CD8-positive, alpha-beta memory T cell (primary cell): ENCODE measurements at regions not wholly inside any gene's neighbourhood (a gene's known extent, or its start where the extent isn't known, plus 50 kb on each side); places are given as distances from the start of the nearest gene placed in this dataset.
"Not testable (repeated sequence)": the region's sequence is repeated elsewhere in the genome, so short reads cannot be mapped to it uniquely, and the experiment has no call there.

Experiments used
- CTCF ChIA-PET: fragments of 350-600 bp; sonication (Branson Sonifier 250); formaldehyde crosslinking; loops from one replicate; lab custom pipeline; 2021; ENCODE audit warnings: antibody characterized with exemption; lab: Charles Lee
- POLR2A ChIA-PET: fragments of 350-600 bp; sonication (Branson Sonifier 250); formaldehyde crosslinking; loops from one replicate; lab custom pipeline; 2021; ENCODE audit warnings: antibody characterized with exemption; lab: Charles Lee
- DNase-seq, 5 donors: peaks; one replicate each; pipeline versions ENCODE4 v3.0.0 to v3.0.0-alpha.2; 2020 to 2022; ENCODE audit warnings: mixed read lengths in 1 of 5
- H3K27ac ChIP-seq: one replicate; pipeline ENCODE4 v1.7.0; 2013; ENCODE audit warnings: low read depth, mild to moderate bottlenecking, low read length, moderate library complexity
- H3K27me3 ChIP-seq: 2 replicates; pipeline ENCODE4 v1.7.0; 2013; ENCODE audit warnings: low read length, mild to moderate bottlenecking; ENCODE audit not compliant: insufficient read depth, poor library complexity, severe bottlenecking
- H3K36me3 ChIP-seq: 2 replicates; pipeline ENCODE4 v1.7.0; 2013; ENCODE audit warnings: mild to moderate bottlenecking, low read length, moderate library complexity; ENCODE audit not compliant: insufficient read depth
- H3K4me1 ChIP-seq: 2 replicates; pipeline ENCODE4 v1.7.0; 2013; ENCODE audit warnings: mild to moderate bottlenecking, low read length, moderate library complexity; ENCODE audit not compliant: insufficient read depth
- H3K4me3 ChIP-seq: 2 replicates; pipeline ENCODE4 v1.7.0; 2013; ENCODE audit warnings: mild to moderate bottlenecking, low read length
- H3K9me3 ChIP-seq: 2 replicates; pipeline ENCODE4 v1.7.0; 2013; ENCODE audit warnings: mild to moderate bottlenecking, low read length
- H3K27ac Mint-ChIP-seq, 8 donors: one replicate each; pipeline ENCODE4 v1.8.0; 2020 to 2021; ENCODE audit warnings: mixed read lengths in 8 of 8, mild to moderate bottlenecking in 6 of 8, inconsistent platforms in 3 of 8, moderate library complexity in 3 of 8
- H3K27me3 Mint-ChIP-seq, 2 donors: one replicate each; pipeline ENCODE4 v1.8.0; 2020 to 2021; ENCODE audit warnings: mixed read lengths in 2 of 2, mild to moderate bottlenecking in 1 of 2, moderate library complexity in 1 of 2
- H3K36me3 Mint-ChIP-seq, 3 donors: one replicate each; pipeline ENCODE4 v1.8.0; 2020 to 2021; ENCODE audit warnings: mixed read lengths in 3 of 3, inconsistent platforms in 1 of 3, mild to moderate bottlenecking in 1 of 3
- H3K4me1 Mint-ChIP-seq, 3 donors: one replicate each; pipeline ENCODE4 v1.8.0; 2020 to 2021; ENCODE audit warnings: mixed read lengths in 3 of 3, inconsistent platforms in 1 of 3, mild to moderate bottlenecking in 1 of 3
- H3K4me3 Mint-ChIP-seq, 7 donors: one replicate each; pipeline ENCODE4 v1.8.0; 2020 to 2021; ENCODE audit warnings: mixed read lengths in 7 of 7, mild to moderate bottlenecking in 6 of 7, moderate library complexity in 4 of 7, inconsistent platforms in 2 of 7
- H3K9me3 Mint-ChIP-seq, 5 donors: one replicate each; pipeline ENCODE4 v1.8.0; 2020 to 2022; ENCODE audit warnings: mixed read lengths in 5 of 5, mild to moderate bottlenecking in 3 of 5, moderate library complexity in 2 of 5, inconsistent platforms in 1 of 5

DNA sequence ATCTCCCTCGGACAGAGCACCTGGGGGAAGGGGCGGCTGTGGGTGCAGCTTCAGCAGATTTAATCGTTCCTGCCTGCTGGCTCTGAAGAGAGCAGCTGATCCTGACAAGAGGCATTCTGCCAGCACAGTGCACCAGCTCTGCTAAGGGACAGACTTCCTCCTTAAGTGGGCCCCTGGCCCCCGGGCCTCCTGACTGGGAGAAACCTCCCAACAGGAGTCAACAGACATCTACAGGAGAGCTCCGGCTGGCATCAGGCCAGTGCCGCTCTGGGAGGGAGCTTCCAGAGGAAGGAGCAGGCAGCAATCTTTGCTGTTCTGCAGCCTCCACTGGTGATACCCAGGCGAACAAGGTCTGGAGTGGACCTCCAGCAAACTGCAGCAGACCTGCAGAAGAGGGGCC is 84.9 kb upstream of the ATXN3L start:
- Mint-ChIP-seq H3K27me3 (peaks cover 0 to 12% of the 10 kb centered on the region in 2 donors), H3K9me3 (peaks cover 0 to 16% (median 11%) of the 10 kb centered on the region in 5 donors)
- H3K27me3 ChIP-seq, H3K27ac ChIP-seq, H3K9me3 ChIP-seq, DNase-seq, H3K36me3 ChIP-seq, H3K4me3 ChIP-seq, POLR2A ChIA-PET, H3K4me1 ChIP-seq, CTCF ChIA-PET, H3K27ac Mint-ChIP-seq, H3K36me3 Mint-ChIP-seq, H3K4me1 Mint-ChIP-seq, H3K4me3 Mint-ChIP-seq: not testable (repeated sequence)

GRCh38 chrX:13404364-13404763 is 84.5 kb upstream of the ATXN3L start:
- peaks cover 0 to 5% (median 2%) of the 10 kb centered on the region in 3 donors for H3K36me3 Mint-ChIP-seq
- DNase-seq, result no peak
- no peak overlapping the region for H3K4me3 ChIP-seq
- H3K4me1 ChIP-seq, result no peaks in the 10 kb centered on the region
- no peak overlapping the region for H3K27ac ChIP-seq
- POLR2A ChIA-PET, result no interaction called here
- peaks cover 0 to 16% (median 11%) of the 10 kb centered on the region in 5 donors for H3K9me3 Mint-ChIP-seq
- no peak overlapping the region for H3K27ac Mint-ChIP-seq
- H3K27me3 Mint-ChIP-seq, result peaks cover 0 to 12% of the 10 kb centered on the region in 2 donors
- no peak overlapping the region for H3K4me3 Mint-ChIP-seq
- H3K4me1 Mint-ChIP-seq, result no peaks in the 10 kb centered on the region
- H3K27me3 ChIP-seq, result no peaks in the 10 kb centered on the region
- CTCF ChIA-PET, result no interaction called here
- H3K9me3 ChIP-seq, result no peaks in the 10 kb centered on the region
- H3K36me3 ChIP-seq, result no peaks in the 10 kb centered on the region

GRCh38 chrX:13401724-13402123 is 81.9 kb upstream of the ATXN3L start:
- no peak for DNase-seq
- CTCF ChIA-PET, result no interaction called here
- peaks cover 0 to 13% of the 10 kb centered on the region in 2 donors for H3K27me3 Mint-ChIP-seq

GRCh38 chrX:13398839-13399238 is 79.0 kb upstream of the ATXN3L start:
- Mint-ChIP-seq H3K9me3 (no peaks in the 10 kb centered on the region), H3K4me1 (no peaks in the 10 kb centered on the region), H3K27me3 (peaks cover 0 to 6% of the 10 kb centered on the region in 2 donors), H3K36me3 (peaks cover 0 to 2% (median 0%) of the 10 kb centered on the region in 3 donors), H3K4me3 (no peak overlapping the region), H3K27ac (no peak overlapping the region)
- Histone ChIP-seq H3K4me3 (no peak overlapping the region), H3K9me3 (no peaks in the 10 kb centered on the region), H3K36me3 (no peaks in the 10 kb centered on the region), H3K27me3 (no peaks in the 10 kb centered on the region), H3K27ac (no peak overlapping the region), H3K4me1 (no peaks in the 10 kb centered on the region)
- ChIA-PET CTCF (no interaction called here), POLR2A (no interaction called here)
- no peak for DNase-seq

More at GRCh38 chrX:13401724-13402123, 81.9 kb upstream of the ATXN3L start:
- POLR2A ChIA-PET, result no interaction called here
- no peak overlapping the region for H3K27ac ChIP-seq
- no peaks in the 10 kb centered on the region for H3K9me3 ChIP-seq
- Mint-ChIP-seq H3K4me1 (no peaks in the 10 kb centered on the region), H3K4me3 (no peak overlapping the region), H3K36me3 (peaks cover 0 to 5% (median 2%) of the 10 kb centered on the region in 3 donors), H3K9me3 (peaks cover 0 to 3% (median 0%) of the 10 kb centered on the region in 5 donors), H3K27ac (no peak overlapping the region)
- no peak overlapping the region for H3K4me3 ChIP-seq
- no peaks in the 10 kb centered on the region for H3K36me3 ChIP-seq
- H3K27me3 ChIP-seq, result no peaks in the 10 kb centered on the region
- H3K4me1 ChIP-seq, result no peaks in the 10 kb centered on the region

- POLR2A ChIA-PET, result no interaction called here
- Histone ChIP-seq H3K4me3 (no peak overlapping the region), H3K4me1 (no peaks in the 10 kb centered on the region), H3K9me3 (no peaks in the 10 kb centered on the region), H3K36me3 (no peaks in the 10 kb centered on the region), H3K27me3 (no peaks in the 10 kb centered on the region), H3K27ac (no peak overlapping the region)
- DNase-seq, result no peak
- CTCF ChIA-PET, result no interaction called here
- Mint-ChIP-seq H3K4me3 (no peak overlapping the region), H3K27me3 (peaks cover 0 to 6% of the 10 kb centered on the region in 2 donors), H3K36me3 (peaks cover 0 to 2% (median 0%) of the 10 kb centered on the region in 3 donors), H3K9me3 (no peaks in the 10 kb centered on the region), H3K4me1 (no peaks in the 10 kb centered on the region), H3K27ac (no peak overlapping the region)
Observed at GRCh38 chrX:13397878-13398818, 78.3 kb upstream of the ATXN3L start.

DNA sequence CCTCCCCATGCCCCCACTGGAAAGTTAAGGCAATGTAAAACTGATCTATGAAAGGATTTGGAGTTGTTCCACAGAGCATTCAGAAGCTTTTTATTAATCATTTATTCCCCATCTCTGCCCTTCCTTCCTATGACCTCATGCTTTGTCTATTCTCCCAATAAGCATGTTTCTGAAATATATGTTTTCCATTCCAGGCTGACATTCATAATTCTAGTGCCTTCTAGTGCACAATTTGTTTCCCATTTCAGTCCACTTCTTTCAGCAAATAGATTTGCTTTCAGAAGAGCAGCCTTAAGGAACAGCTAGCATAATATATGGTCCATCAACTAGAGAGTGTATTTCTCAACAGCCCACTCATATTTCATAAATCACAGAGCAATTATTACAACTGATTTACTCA is 77.1 kb upstream of the ATXN3L start:
- H3K9me3 Mint-ChIP-seq, result peaks cover 0 to 3% (median 0%) of the 10 kb centered on the region in 5 donors
- H3K36me3 Mint-ChIP-seq, result peaks cover 0 to 2% (median 0%) of the 10 kb centered on the region in 3 donors
- ChIA-PET POLR2A (no interaction called here), CTCF (no interaction called here)
- H3K4me1 Mint-ChIP-seq, result no peaks in the 10 kb centered on the region
- no peak overlapping the region for H3K4me3 ChIP-seq
- peaks cover 0 to 9% of the 10 kb centered on the region in 2 donors for H3K27me3 Mint-ChIP-seq
- H3K4me1 ChIP-seq, result no peaks in the 10 kb centered on the region
- DNase-seq, result no peak
- H3K36me3 ChIP-seq, result no peaks in the 10 kb centered on the region
- no peaks in the 10 kb centered on the region for H3K27me3 ChIP-seq
- no peak overlapping the region for H3K27ac ChIP-seq
- H3K9me3 ChIP-seq, result no peaks in the 10 kb centered on the region
- H3K4me3 Mint-ChIP-seq, result no peak overlapping the region
- no peak overlapping the region for H3K27ac Mint-ChIP-seq

- H3K27ac Mint-ChIP-seq, result no peak overlapping the region
- Histone ChIP-seq H3K36me3 (no peaks in the 10 kb centered on the region), H3K9me3 (no peaks in the 10 kb centered on the region), H3K4me3 (no peak overlapping the region), H3K4me1 (no peaks in the 10 kb centered on the region), H3K27ac (no peak overlapping the region), H3K27me3 (no peaks in the 10 kb centered on the region)
- DNase-seq, result no peak
- ChIA-PET CTCF (no interaction called here), POLR2A (no interaction called here)
- peaks cover 0 to 5% (median 4%) of the 10 kb centered on the region in 3 donors for H3K4me1 Mint-ChIP-seq
- no peaks in the 10 kb centered on the region for H3K36me3 Mint-ChIP-seq
- H3K27me3 Mint-ChIP-seq, result peaks cover 0 to 8% of the 10 kb centered on the region in 2 donors
- no peak overlapping the region for H3K4me3 Mint-ChIP-seq
- H3K9me3 Mint-ChIP-seq, result peaks cover 0 to 5% (median 0%) of the 10 kb centered on the region in 5 donors
Observed at GRCh38 chrX:13389501-13389900, 69.6 kb upstream of the ATXN3L start.

DNA sequence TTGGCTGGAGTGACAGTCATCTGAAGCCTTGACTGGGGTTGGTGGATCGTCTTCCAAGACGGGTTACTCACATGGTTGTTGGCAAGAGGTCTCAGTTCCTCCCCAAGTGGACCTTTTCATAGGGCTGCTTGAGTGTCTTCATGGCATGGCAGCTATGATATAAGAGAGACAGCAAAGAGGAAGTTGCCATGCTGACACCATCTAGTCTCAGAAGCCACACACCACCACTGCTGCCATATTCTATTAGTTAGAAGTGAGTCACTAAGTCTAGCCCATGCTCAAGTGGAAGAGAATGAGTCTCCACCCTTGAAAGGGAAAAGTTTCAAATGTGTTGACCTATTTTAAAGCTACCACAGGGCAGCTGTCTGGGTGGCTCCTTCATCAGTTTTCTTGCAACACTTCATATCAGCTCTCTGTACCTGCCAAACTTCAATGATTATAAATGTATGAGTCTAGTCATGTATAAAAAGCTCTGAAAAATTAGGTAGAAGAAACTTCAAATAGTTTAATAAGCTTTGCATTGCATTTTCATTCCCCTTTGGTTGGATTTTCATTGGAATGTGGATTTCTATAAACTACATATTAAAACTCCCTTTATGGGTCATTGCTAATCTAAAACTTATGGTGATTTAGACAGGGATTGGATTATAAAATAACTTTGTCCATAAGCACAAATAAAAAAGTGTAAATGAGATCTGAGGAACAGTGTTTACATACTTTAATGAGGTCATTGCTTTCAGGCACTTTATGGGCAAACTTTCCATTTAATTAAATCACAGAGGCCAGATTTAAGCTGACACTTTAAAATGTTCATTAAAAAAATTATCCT is 68.0 kb upstream of the ATXN3L start:
- Mint-ChIP-seq H3K9me3 (peaks cover 0 to 5% (median 0%) of the 10 kb centered on the region in 5 donors), H3K4me1 (peaks cover 0 to 5% (median 4%) of the 10 kb centered on the region in 3 donors), H3K4me3 (peak overlapping the region in 1 of 7 donors; percentile 26), H3K36me3 (peaks cover 0 to 2% (median 0%) of the 10 kb centered on the region in 3 donors), H3K27ac (peak overlapping the region in 3 of 8 donors; percentile 35 to 42 (median 36)), H3K27me3 (peaks cover 0 to 12% of the 10 kb centered on the region in 2 donors)
- H3K4me3 ChIP-seq, result no peak overlapping the region
- no peaks in the 10 kb centered on the region for H3K27me3 ChIP-seq
- no peaks in the 10 kb centered on the region for H3K36me3 ChIP-seq
- H3K9me3 ChIP-seq, result no peaks in the 10 kb centered on the region
- no peak overlapping the region for H3K27ac ChIP-seq
- ChIA-PET CTCF (no interaction called here), POLR2A (no interaction called here)
- DNase-seq, result no peak
- no peaks in the 10 kb centered on the region for H3K4me1 ChIP-seq
